ENCODE measurements at regions not wholly inside any gene's neighbourhood (a gene's known extent, or its start where the extent isn't known, plus 50 kb on each side); places are given as distances from the start of the nearest gene placed in this dataset.

- ATAC-seq, result no peak
- TF ChIP-seq TOX (CRISPR knock-in tag; IDR thresholded peaks at IDR 0.05; ENCODE audit: borderline replicate concordance) (no peak), TSHZ2 (CRISPR knock-in tag; IDR thresholded peaks at IDR 0.05) (no peak), ESRRG (CRISPR knock-in tag; IDR thresholded peaks at IDR 0.05) (no peak), ZNF8 (CRISPR knock-in tag; IDR thresholded peaks at IDR 0.05) (no peak), ZFP3 (CRISPR knock-in tag; IDR thresholded peaks at IDR 0.05) (no peak), SNAI2 (CRISPR knock-in tag; IDR thresholded peaks at IDR 0.05) (no peak), TCF4 (CRISPR knock-in tag; IDR thresholded peaks at IDR 0.05; ENCODE audit: borderline replicate concordance) (no peak), PPARA (CRISPR knock-in tag; IDR thresholded peaks at IDR 0.05; ENCODE audit: borderline replicate concordance) (no peak), ZNF70 (CRISPR knock-in tag; IDR thresholded peaks at IDR 0.05) (no peak), ISL1 (CRISPR knock-in tag; IDR thresholded peaks at IDR 0.05) (no peak)
Observed at GRCh38 chr2:147558620-147559019, 286.2 kb upstream of the ACVR2A start.

- TF ChIP-seq ZFP30 (CRISPR knock-in tag; IDR thresholded peaks at IDR 0.05) (no peak), ISL1 (CRISPR knock-in tag; IDR thresholded peaks at IDR 0.05) (no peak), ARNTL (CRISPR knock-in tag; IDR thresholded peaks at IDR 0.05; ENCODE audit: borderline replicate concordance, low read depth) (no peak), ZNF70 (CRISPR knock-in tag; IDR thresholded peaks at IDR 0.05) (no peak), ZNF565 (CRISPR knock-in tag; conservative IDR thresholded peaks at IDR 0.05; ENCODE audit: low read depth) (no peak), GLIS3 (CRISPR knock-in tag; IDR thresholded peaks at IDR 0.05) (no peak), ESRRG (CRISPR knock-in tag; IDR thresholded peaks at IDR 0.05) (no peak), PATZ1 (CRISPR knock-in tag; IDR thresholded peaks at IDR 0.05; ENCODE audit: borderline replicate concordance) (no peak), TSHZ2 (CRISPR knock-in tag; IDR thresholded peaks at IDR 0.05) (no peak), OSR1 (CRISPR knock-in tag; IDR thresholded peaks at IDR 0.05) (no peak), BACH2 (CRISPR knock-in tag; IDR thresholded peaks at IDR 0.05; ENCODE audit: borderline replicate concordance) (no peak), POU6F1 (CRISPR knock-in tag; IDR thresholded peaks at IDR 0.05; ENCODE audit: borderline replicate concordance, low read depth) (no peak), ZNF8 (CRISPR knock-in tag; IDR thresholded peaks at IDR 0.05) (no peak)
- ATAC-seq, result no peak
Observed at GRCh38 chr2:147554521-147555107, 290.2 kb upstream of the ACVR2A start.

- no peak for TF ChIP-seq ISL1 (CRISPR knock-in tag; IDR thresholded peaks at IDR 0.05)
- TF ChIP-seq CREB5 (CRISPR knock-in tag; IDR thresholded peaks at IDR 0.05; ENCODE audit: low read depth), result no peak
- no peak for TF ChIP-seq ESRRG (CRISPR knock-in tag; IDR thresholded peaks at IDR 0.05)
- TF ChIP-seq RARB (CRISPR knock-in tag; IDR thresholded peaks at IDR 0.05), result no peak
- ATAC-seq, result no peak
Observed at GRCh38 chr2:147553775-147554271, 291.0 kb upstream of the ACVR2A start.
